Right atrium auricular region (tissue), 2 donors: ENCODE measurements at regions not wholly inside any gene's neighbourhood (a gene's known extent, or its start where the extent isn't known, plus 50 kb on each side); places are given as distances from the start of the nearest gene placed in this dataset.

Experiments used
- DNase-seq: peaks from one replicate; pipeline ENCODE4 v3.0.0-alpha.2; 2019; ENCODE audit warnings: low spot score
- H3K27ac ChIP-seq, 2 donors: fragments of 200-600 bp; sonication (generic); 1 replicate in 1 of 2; 2 replicates in 1 of 2; pipeline ENCODE4 v1.5.1; 2016 to 2019
- H3K27me3 ChIP-seq, 2 donors: fragments of 200-600 bp; sonication (generic); one replicate each; pipeline versions ENCODE4 v1.5.1 to v1.6.0; 2017 to 2019
- H3K36me3 ChIP-seq: fragments of 200-600 bp; sonication (generic); one replicate; pipeline ENCODE4 v1.5.1; 2016
- H3K4me1 ChIP-seq, 2 donors: fragments of 200-600 bp; sonication (generic); one replicate each; pipeline versions ENCODE4 v1.5.1 to v1.6.0; 2017 to 2019
- H3K4me3 ChIP-seq, 2 donors: fragments of 200-600 bp; sonication (generic); 1 replicate in 1 of 2; 2 replicates in 1 of 2; pipeline ENCODE4 v1.5.1; 2017 to 2019; ENCODE audit warnings: mild to moderate bottlenecking in 1 of 2, moderate library complexity in 1 of 2
- H3K9me3 ChIP-seq, 2 donors: fragments of 200-600 bp; sonication (generic); one replicate each; pipeline ENCODE4 v1.5.1; 2019
- TF ChIP-seq, protein P1 (sequence below), 2 donors: fragments of 200-600 bp; sonication (generic); IDR thresholded peaks; one replicate each; pipeline ENCODE4 v1.5.1; 2019; ENCODE audit warnings: antibody characterized with exemption in 2 of 2

DNA sequence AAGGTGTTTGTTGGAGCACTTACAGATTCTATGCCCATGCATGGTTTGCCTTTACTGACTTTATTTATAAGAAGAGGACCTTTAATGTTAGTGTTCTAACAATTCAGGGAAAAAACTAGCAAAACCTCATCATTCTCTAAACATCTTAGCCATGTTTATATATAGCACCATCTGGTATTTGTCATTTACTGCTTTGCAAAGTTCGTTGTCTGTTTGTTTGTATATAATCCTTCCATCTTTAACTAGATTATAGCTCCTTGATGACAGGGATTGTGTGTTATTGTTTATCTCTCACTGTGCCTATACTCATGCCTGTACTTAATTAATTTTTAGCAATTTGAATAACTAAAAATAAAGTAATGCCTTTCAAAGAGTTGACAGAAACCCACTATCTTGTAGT, 170.6 kb upstream of the PACRGL start:
- Histone ChIP-seq H3K27me3 (no peaks in the 10 kb centered on the region), H3K9me3 (no peaks in the 10 kb centered on the region), H3K4me1 (no peaks in the 10 kb centered on the region), H3K27ac (no peak overlapping the region), H3K36me3 (no peaks in the 10 kb centered on the region), H3K4me3 (no peak overlapping the region)
- TF ChIP-seq, protein P1, sequence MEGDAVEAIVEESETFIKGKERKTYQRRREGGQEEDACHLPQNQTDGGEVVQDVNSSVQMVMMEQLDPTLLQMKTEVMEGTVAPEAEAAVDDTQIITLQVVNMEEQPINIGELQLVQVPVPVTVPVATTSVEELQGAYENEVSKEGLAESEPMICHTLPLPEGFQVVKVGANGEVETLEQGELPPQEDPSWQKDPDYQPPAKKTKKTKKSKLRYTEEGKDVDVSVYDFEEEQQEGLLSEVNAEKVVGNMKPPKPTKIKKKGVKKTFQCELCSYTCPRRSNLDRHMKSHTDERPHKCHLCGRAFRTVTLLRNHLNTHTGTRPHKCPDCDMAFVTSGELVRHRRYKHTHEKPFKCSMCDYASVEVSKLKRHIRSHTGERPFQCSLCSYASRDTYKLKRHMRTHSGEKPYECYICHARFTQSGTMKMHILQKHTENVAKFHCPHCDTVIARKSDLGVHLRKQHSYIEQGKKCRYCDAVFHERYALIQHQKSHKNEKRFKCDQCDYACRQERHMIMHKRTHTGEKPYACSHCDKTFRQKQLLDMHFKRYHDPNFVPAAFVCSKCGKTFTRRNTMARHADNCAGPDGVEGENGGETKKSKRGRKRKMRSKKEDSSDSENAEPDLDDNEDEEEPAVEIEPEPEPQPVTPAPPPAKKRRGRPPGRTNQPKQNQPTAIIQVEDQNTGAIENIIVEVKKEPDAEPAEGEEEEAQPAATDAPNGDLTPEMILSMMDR (IDR thresholded peaks at IDR 0.05) = no peak
- no peak for DNase-seq

DNA sequence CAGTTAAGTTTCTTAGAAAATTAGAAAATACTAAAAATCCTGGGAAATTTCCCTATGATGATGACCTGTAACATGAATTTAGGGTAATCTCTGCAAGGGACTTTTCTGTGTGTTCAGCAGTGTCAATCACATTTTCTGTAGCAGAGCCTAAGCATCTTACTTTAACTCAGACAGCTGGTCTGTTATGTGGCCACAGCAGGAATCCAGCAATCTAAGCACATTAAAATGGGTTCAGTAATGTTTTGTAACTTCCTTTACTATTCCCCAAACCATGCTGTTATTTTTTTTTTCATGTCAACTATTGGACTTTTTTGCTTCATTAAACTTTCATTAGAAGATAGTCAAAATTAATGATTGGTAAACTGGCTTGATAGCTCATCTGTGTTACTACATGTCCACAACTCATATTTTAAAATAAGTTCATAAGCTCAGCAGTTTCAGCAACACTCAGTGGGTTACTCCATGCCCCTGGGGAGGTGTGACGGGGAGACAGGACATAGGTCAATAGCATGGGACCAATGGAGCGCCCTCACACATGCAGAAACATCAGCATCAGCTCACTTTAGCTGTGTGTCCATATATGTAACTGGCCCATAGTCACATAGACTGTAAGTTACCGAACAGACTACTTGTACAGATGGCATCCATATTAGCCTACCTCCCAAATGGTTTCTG, 168.0 kb upstream of the PACRGL start:
- no peaks in the 10 kb centered on the region for H3K4me1 ChIP-seq
- TF ChIP-seq, protein P1 (IDR thresholded peaks at IDR 0.05) = no peak
- H3K27me3 ChIP-seq = no peaks in the 10 kb centered on the region
- no peaks in the 10 kb centered on the region for H3K36me3 ChIP-seq
- no peak overlapping the region for H3K4me3 ChIP-seq
- H3K27ac ChIP-seq = no peak overlapping the region
- no peak for DNase-seq
- no peaks in the 10 kb centered on the region for H3K9me3 ChIP-seq

DNA sequence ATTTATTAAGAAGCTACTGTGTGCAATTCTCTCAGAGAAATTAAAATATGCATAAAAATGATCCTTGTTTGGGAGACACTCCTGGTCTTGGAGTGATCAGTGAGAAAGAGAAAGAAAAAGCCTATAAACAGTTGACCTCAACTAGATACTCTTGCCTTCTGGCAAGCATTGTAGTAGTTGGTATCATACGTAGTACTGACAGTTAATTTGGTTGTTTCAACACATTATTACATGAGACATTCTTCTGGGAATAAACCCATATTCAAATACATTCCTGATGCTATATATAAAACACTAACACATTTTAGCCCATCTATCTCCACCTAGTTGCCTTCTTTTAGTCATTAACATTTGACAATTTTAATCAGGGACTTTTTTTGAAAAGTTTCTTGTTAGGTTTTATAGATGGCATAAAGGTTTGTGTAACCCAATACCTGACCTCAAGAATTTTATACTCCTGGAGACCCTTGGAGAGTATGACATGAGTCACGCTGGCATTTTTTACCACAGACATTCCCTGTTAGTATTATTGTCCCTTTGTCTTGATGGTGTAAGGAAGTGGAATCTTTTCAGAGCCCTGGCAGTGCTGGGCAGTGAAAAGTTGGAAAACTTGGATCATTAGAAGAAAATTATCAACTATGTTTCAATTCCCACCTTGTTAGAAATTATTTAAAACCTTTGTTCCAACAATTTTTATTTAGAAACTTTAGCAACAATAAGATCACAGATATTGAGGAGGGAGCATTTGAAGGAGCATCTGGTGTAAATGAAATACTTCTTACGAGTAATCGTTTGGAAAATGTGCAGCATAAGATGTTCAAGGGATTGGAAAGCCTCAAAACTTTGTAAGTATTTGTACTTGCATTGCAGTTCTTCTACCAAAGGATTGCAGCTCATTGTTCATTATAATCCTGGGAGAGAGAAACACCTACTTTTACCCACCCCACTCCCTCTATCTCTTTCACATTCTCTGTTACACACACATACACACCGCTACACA, 167.1 kb upstream of the PACRGL start:
- H3K4me1 ChIP-seq = no peaks in the 10 kb centered on the region
- H3K9me3 ChIP-seq = no peaks in the 10 kb centered on the region
- DNase-seq = no peak
- H3K27ac ChIP-seq = no peak overlapping the region
- H3K36me3 ChIP-seq = no peaks in the 10 kb centered on the region
- no peaks in the 10 kb centered on the region for H3K27me3 ChIP-seq
- TF ChIP-seq, protein P1 (IDR thresholded peaks at IDR 0.05) = no peak
- no peak overlapping the region for H3K4me3 ChIP-seq

DNA sequence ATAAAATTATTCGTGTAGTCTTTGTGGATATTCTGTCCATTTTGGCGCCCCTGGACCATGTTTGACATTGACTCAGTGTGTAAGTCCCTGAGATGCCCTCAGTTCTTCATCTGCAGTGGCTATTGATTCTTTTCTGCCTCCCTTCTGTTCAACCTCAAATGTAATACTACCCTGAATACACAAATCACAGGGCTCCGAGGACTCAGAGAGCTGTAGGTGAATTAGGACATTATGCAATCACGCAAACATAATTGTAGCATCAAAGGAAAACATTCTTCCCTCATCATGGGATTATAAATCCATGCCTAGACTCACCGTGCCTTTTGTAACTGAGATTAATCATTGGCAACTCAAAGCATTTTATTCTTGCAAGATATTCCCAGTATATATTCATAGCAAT, 161.4 kb upstream of the PACRGL start:
- DNase-seq = no peak
- Histone ChIP-seq H3K27ac (no peak overlapping the region), H3K36me3 (no peaks in the 10 kb centered on the region), H3K27me3 (no peaks in the 10 kb centered on the region), H3K4me3 (no peak overlapping the region), H3K9me3 (no peaks in the 10 kb centered on the region), H3K4me1 (no peaks in the 10 kb centered on the region)
- TF ChIP-seq, protein P1 (IDR thresholded peaks at IDR 0.05) = no peak

DNA sequence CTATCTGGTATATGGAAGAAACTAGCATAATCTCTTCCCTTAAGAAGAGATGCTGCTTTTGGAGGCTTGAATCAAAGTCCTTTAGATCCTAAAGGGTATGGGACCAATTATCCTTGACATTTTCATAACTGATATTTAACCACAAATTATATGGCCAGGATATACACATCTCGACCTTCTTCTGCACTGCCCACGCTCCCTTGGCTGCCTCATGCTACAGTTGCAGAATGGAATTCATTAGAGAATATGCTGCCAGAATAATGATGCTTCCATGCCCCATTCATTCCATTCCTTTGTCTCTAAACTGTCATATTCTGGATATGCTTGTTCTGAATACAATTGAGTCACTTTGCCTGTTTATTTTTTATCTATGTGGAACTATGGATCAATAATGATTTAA, 157.1 kb upstream of the PACRGL start:
- Histone ChIP-seq H3K27me3 (no peaks in the 10 kb centered on the region), H3K4me3 (no peak overlapping the region), H3K4me1 (no peaks in the 10 kb centered on the region), H3K9me3 (no peaks in the 10 kb centered on the region), H3K36me3 (no peaks in the 10 kb centered on the region), H3K27ac (no peak overlapping the region)
- TF ChIP-seq, protein P1 (IDR thresholded peaks at IDR 0.05) = no peak
- no peak for DNase-seq
